NCI-H1417 treated with DMSO at 0.1 percent for 48 hours (cell line): ENCODE measurements at regions not wholly inside any gene's neighbourhood (a gene's known extent, or its start where the extent isn't known, plus 50 kb on each side); places are given as distances from the start of the nearest gene placed in this dataset.
"Not testable (repeated sequence)": the region's sequence is repeated elsewhere in the genome, so short reads cannot be mapped to it uniquely, and the experiment has no call there.

Experiments
- DNase-seq: peaks from one replicate; lab custom pipeline; 2025; lab: John Stamatoyannopoulos, UW

DNA sequence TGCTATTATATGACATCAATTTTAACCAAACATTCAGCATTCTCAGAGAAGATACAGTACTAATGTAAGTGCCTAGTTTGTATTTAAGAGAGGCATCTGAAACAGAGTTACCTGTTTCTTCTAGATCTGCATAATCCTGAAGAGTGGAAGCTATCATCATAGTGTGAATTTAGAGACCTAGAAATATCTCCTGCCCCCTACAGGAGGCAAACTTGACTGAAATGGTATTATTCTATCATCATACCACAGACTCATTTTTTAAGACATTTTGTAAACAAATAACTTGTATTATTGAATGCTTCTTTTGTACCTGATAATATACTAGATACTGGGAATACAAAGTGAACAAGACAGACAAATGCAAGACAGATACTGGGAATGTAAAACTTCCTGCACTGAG lies 216.8 kb upstream of the RPS23 start:
- no peak for DNase-seq

DNA sequence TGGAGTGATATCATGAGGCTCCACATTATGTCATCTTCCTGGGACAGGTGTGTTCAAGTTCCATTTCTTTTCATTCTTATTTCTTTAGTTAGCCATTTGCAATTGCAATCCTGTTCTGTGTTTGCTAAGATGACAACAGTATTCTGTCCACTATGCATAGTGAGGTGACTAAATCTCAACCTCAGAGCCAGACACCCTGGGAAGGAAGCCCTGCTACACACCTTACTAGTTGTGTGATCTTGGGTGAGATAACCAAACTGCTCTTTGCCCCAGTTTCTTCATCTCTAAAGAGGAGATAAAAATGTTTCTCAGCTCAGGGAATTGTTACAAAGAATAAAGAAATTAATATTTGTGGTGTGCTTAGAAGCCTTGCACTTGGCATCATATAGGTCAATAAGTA lies 215.1 kb upstream of the RPS23 start:
- DNase-seq = no peak

DNA sequence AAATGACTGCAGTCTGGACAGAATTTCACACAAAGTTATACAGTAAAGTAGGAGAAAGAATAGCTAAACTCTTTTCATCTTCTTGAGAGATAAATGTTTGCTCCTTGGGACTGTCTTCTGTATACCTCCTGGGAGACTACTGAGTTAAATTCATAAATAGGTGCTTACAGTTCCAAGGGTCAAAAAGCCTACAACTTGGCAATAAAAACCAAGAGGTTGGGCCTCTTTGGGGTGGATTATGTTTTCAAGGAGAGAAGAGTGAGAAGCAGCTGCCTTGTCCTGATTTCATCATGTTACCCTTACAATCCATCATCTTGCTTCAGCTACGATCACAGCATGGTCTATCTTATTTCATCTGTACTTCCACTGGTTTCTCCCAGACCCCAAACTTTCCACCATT lies 213.2 kb upstream of the RPS23 start:
- no peak for DNase-seq

DNA sequence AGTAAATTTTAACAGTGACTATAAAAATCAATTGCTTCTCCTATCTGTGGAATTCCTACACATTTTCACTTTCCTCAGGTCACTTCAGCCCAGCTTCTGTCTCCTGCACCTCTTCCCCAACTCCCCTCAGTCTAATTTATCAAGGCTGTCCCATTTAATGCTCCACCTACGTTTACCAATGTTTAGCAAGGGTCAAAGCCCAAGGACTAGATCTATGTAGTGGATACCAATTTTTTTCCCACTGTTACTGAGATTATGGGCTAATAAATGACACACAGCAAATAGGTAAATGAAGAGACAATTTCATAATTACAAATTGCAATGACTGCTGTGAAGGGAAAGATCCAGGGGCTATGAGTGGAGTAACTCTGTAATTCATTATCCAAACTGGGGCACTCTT lies 211.5 kb upstream of the RPS23 start:
- no peak for DNase-seq

- DNase-seq = no peak
Observed at GRCh38 chr5:82487131-82487530, 209.0 kb upstream of the RPS23 start.

- no peak for DNase-seq
Observed at GRCh38 chr5:82480331-82480730, 202.2 kb upstream of the RPS23 start.

GRCh38 chr5:82476155-82476554 lies 198.0 kb upstream of the RPS23 start:
- DNase-seq = no peak

DNA sequence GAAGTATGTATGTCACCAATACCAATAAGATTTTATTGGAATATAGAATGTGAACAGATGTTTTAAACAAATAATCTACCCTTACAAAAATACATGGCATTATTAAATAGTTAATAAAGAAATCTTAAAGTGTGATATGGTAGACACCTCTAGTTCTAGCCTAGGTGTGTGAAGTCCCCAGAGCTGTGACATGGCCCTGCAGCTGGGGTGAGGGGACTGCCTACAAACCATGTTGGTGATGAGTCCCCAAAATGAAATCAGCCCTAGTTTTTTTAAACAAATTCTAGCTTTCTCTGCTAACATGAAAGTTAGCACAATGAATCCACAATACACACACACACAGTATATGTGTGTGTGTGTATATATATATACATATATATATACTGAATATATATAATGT lies 195.1 kb upstream of the RPS23 start:
- no peak for DNase-seq

DNA sequence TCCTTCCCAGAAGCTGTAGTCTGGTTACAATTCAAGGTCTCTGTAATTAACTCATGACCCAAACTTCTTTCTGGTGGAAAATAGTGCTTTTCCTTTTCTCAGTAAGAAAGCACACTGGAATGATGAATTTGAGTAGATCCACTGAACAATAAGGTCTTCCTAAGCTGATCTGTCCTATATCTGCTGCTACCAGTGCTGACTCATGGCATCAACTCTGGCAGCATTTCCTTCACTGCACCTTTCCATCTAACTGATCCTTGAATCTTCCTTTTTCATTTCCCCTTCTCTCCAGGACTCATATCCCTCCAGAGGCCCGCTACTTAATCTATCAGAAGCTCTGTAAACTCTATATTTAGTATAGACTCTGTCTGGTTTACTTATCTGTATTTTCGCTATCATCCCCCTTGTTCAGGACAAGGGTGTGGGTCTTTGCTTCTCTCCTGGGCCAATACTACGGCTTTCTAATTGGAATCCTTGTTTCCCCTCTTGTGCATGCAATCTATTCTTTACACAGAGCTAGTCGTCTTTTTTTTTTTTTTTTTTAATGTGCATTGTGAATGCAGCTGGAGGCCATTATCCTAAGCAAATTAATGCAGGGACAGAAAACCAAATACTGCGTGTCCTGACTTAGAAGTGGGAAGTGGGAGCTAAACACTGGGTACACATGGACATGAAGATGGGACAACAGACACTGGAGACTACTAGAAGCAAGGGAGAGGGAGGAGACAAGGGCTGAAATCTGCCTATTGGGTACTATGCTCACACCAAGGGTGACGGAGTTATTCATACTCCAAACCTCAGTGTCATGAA lies 192.2 kb upstream of the RPS23 start:
- DNase-seq = no peak

GRCh38 chr5:82466986-82467561 lies 188.9 kb upstream of the RPS23 start:
- DNase-seq = no peak

GRCh38 chr5:82465235-82465634 lies 187.1 kb upstream of the RPS23 start:
- DNase-seq = no peak

DNA sequence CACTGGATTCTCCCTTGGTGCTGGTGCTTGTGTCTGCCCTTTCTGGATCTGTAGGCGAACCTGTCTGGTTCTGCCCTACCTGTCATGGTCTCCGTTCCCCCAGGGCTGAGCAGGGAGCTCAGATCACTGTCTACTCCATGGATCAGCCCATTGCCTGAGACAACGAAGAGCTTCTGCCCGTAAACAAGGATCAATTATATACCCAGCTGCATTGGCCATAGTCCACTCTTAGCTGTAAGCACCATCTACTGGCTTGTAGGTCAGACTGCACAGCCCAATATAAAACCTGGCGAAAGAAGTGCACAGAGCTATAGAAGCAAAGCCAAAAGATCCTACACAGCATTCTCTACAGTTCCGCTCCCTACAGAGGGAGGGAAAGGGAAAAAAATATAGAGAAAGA lies 181.5 kb upstream of the RPS23 start:
- no peak for DNase-seq

DNA sequence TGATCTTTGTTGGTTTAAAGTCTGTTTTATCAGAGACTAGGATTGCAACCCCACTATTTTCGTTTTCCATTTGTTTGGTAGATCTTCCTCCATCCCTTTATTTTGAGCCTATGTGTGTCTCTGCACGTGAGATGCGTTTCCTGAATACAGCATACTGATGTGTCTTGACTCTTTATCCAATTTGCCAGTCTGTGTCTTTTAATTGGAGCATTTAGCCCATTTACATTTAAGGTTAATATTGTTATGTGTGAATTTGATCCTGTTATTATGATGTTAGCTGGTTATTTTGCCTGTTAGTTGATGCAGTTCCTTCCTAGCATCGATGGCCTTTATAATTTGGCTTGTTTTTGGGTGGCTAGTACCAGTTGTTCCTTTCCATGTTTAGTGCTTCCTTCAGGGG lies 177.2 kb upstream of the RPS23 start:
- DNase-seq = not testable (repeated sequence)

DNA sequence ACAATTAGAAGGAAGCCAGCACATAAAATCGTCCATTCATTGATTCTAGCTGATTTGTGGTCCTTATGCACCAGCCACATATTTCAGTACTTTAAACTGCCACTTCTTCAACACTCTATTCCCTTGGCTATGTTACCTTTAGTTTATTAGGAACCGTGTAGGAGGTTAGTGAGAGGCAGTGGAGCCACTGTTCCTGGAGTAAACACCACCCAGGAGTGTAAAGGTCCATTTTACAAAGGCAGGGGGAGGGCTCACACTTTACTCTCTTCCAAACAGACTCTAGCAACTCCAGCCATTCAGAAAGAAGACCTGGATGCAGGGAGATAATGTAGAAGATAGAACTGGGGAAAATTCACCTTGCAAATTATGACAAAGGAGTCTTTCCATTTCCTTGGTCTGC lies 170.2 kb upstream of the RPS23 start:
- no peak for DNase-seq

DNA sequence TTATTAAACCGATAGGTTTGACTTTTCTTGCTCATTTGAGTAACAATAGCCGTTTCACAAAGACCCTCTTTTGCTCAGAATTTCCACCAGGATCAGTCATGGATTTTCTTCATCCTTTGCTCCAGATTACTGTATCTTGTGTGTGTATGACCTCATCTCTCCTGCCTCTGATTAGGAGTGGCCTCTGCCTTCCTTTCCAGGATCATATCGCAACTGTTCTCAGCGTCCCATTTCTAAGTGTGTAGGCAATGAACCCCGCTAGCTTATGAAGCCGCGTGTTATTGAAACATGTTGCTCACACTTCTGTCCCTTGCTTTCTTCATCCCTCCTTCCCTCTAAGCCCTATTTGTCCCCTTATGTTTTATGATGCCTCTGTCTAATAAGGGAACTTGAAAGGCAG lies 169.8 kb upstream of the RPS23 start:
- no peak for DNase-seq

GRCh38 chr5:82446809-82447208 lies 168.7 kb upstream of the RPS23 start:
- no peak for DNase-seq

GRCh38 chr5:82445726-82446335 lies 167.7 kb upstream of the RPS23 start:
- no peak for DNase-seq

GRCh38 chr5:82439750-82440445 lies 161.7 kb upstream of the RPS23 start:
- DNase-seq = no peak

DNA sequence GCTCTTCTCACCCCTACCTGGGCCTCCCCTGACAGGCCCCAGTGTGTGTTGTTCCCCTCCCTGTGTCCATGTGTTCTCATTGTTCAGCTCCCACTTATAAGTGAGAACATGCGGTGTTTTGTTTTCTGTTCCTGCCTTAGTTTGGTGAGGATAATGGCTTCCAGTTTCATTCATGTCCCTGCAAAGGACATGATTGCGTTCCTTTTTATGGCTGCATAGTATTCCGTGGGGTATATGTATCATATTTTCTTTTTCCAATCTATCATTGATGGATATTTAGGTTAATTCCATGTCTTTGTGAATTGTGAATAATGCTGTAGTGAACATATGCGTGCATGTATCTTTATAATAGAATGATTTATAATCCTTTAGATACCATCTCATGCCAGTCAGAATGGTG lies 159.4 kb upstream of the RPS23 start:
- not testable (repeated sequence) for DNase-seq

DNA sequence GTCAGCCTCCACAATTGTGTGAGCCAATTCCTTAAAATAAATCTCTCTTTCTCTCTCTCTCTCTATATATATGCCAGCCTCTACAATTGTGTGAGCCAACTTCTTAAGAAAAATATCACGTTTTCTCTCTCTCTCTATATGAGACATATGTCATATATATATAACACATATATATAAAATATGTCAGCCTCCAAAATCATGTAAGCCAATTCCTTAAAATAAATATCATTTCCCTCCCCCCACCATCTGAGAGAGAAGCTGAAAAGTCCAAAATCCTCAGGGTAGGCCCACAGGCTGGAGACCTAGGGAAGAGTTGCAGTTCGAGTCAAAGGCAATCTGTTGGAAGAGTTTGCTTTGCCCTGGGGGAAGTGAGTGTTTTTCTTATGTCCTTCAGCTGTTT lies 158.1 kb upstream of the RPS23 start:
- DNase-seq = no peak

DNA sequence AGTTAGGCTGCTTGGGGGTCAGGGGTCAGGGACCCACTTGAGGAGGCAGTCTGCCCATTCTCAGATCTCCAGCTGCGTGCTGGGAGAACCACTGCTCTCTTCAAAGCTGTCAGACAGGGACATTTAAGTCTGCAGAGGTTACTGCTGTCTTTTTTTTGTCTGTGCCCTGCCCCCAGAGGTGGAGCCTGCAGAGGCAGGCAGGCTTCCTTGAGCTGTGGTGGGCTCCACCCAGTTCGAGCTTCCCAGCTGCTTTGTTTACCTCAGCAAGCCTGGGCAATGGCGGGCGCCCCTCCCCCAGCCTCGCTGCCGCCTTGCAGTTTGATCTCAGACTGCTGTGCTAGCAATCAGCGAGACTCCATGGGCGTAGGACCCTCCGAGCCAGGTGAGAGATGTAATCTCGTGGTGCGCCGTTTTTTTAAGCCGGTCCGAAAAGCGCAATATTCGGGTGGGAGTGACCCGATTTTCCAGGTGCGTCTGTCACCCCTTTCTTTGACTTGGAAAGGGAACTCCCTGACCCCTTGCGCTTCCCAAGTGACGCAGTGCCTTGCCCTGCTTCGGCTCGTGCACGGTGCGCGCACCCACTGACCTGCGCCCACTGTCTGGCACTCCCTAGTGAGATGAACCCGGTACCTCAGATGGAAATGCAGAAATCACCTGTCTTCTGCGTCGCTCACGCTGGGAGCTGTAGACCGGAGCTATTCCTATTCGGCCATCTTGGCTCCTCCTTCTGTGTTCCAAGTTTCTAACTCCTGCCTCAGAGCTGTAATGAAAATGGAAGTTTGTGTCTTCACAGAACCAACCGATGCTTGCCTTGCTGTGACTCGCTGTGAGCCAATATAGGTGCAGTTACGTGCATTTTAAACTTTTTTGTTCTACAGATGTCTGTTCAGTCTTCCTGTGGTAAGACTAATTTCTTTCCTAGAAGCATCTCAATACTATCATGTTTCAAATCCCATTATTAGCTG lies 156.8 kb upstream of the RPS23 start:
- not testable (repeated sequence) for DNase-seq
